ENCODE measurements at regions not wholly inside any gene's neighbourhood (a gene's known extent, or its start where the extent isn't known, plus 50 kb on each side); places are given as distances from the start of the nearest gene placed in this dataset.

- no peak for TF ChIP-seq POLR2A (IDR thresholded peaks at IDR 0.05)
- TF ChIP-seq CTCF (IDR thresholded peaks at IDR 0.05): no peak
Observed at GRCh38 chr13:72507416-72508199, 219.8 kb downstream of the MZT1 start.
